ENCODE measurements at regions not wholly inside any gene's neighbourhood (a gene's known extent, or its start where the extent isn't known, plus 50 kb on each side); places are given as distances from the start of the nearest gene placed in this dataset.

DNA sequence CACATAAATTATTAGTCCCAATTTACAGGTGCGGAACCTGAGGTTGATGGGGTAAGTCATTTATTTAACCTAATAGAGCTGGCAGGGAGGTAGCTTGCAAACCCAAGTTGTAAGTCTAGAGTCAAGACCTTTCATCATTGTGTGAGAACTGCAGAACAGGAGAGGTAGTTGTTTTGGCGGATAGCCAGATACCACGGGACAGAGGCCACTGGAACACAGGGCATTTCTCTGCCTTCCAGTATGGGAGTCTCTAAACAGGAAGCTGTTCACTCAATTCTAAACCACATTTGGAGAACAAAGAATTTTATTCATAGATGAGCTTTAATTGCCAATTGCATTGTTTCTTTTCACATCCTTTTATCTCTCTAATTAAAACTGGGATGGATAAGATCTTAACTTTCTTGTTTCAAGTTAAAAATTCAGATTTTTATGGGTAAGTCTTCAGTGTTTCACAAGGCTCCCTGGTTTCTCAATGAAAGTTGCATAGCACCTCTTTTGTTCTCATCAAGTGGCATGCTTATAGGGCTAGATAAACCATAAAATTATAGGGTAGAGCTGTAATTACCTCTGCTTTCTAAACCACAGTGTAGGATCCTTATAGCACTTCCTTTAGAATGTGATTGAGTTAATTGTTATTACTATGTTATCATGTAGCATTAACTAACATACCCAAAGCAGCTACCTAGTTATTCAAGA is 489.0 kb downstream of the GATA3 start:
- H3K36me3 ChIP-seq (ENCODE audit: insufficient read depth, low read length), result no peaks in the 10 kb centered on the region
- no peak overlapping the region for H3K4me3 ChIP-seq (ENCODE audit: low read length)
- H3K27me3 ChIP-seq (ENCODE audit: insufficient read depth, low read length), result no peaks in the 10 kb centered on the region
- H3K4me1 ChIP-seq (ENCODE audit: insufficient read depth, low read length), result no peaks in the 10 kb centered on the region
- no peaks in the 10 kb centered on the region for H3K9me3 ChIP-seq (ENCODE audit: low read length)
- no peak overlapping the region for H2AFZ ChIP-seq (ENCODE audit: low read depth, low read length)

DNA sequence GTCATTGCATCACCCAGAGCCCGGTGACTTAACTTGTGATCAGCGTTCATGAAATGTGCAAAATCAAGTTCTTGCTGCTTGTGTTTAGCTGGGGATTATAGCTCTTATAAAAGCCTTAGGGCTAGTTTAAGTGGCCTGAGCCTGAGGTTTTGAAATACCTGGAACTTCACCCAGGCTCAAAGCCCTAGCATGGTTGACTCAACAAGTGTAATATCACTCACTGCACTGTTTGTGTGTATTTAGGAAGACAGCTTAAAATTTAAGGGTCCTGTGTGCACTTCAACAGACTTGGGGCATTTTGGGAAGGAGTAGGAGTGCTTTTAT is 489.5 kb downstream of the GATA3 start:
- no peaks in the 10 kb centered on the region for H3K27me3 ChIP-seq (ENCODE audit: insufficient read depth, low read length)
- H3K9me3 ChIP-seq (ENCODE audit: low read length), result no peaks in the 10 kb centered on the region
- no peaks in the 10 kb centered on the region for H3K36me3 ChIP-seq (ENCODE audit: insufficient read depth, low read length)

DNA sequence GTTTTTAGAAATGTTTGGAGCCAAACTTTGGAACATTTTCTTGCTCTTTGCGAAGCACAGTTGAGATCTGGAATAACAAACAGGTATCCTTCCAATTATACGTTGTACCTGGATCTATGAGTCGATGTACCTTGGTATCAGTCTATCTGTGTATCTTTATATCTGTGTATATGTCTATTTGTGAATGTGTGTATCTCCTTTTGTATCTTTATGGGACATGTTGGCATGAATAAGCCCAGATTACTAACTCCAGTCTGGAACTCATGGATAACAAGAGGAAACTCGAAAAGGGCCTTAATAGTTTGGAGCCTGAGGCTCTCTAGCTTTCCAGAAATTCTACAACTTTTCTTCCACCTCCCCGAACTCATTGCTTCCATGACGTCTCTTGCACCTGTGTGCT is 490.0 kb downstream of the GATA3 start:
- H3K36me3 ChIP-seq (ENCODE audit: insufficient read depth, low read length), result no peaks in the 10 kb centered on the region
- no peak overlapping the region for H2AFZ ChIP-seq (ENCODE audit: low read depth, low read length)
- no peaks in the 10 kb centered on the region for H3K9me3 ChIP-seq (ENCODE audit: low read length)
- H3K4me1 ChIP-seq (ENCODE audit: insufficient read depth, low read length), result no peaks in the 10 kb centered on the region
- H3K27me3 ChIP-seq (ENCODE audit: insufficient read depth, low read length), result no peaks in the 10 kb centered on the region
- H3K4me3 ChIP-seq (ENCODE audit: low read length), result no peak overlapping the region

More for the DNA sequence above, 489.5 kb downstream of the GATA3 start:
- Histone ChIP-seq H2AFZ (ENCODE audit: low read depth, low read length) (no peak overlapping the region), H3K4me1 (ENCODE audit: insufficient read depth, low read length) (no peaks in the 10 kb centered on the region), H3K4me3 (ENCODE audit: low read length) (no peak overlapping the region)

DNA sequence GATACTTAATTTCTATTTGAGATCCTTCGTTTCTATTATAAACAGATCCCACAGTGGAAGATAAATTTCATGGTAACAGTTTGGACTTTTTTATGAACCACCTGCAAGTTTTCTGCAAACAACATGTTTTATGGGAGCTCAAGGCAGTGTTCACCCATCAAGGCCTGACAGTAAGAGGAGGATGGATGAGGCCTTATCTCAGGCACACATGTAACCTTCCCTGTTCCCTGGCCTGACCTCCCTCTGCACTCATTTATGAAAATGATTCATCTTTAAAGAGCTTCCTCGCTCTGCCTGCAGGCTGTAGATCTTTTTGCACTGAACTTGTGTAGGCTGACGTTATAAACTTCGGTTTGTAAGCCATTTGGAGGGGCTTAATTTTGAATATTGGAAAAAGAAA is 500.1 kb downstream of the GATA3 start:
- Histone ChIP-seq H3K4me3 (ENCODE audit: low read length) (no peak overlapping the region), H3K27me3 (ENCODE audit: insufficient read depth, low read length) (no peaks in the 10 kb centered on the region)

DNA sequence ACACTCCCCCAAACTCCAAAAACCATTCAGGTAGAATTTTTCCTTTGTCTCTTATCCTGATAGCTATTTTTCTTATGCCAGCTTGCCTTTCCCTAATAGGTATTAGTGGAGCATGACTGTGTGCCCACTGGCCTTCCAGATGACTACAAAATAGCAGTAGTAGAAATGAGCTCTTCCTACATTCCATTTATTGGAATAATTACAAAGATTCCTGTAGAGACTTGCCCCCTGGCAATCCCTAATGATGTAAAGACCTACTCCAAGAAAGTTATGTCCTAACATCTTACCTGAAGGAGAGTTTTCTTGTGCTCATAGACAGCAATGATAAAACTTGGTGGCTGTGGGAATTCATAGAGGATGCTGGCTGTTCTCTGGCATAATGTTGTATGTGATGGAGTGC is 501.8 kb downstream of the GATA3 start:
- no peaks in the 10 kb centered on the region for H3K27me3 ChIP-seq (ENCODE audit: insufficient read depth, low read length)
- H3K36me3 ChIP-seq (ENCODE audit: insufficient read depth, low read length), result no peaks in the 10 kb centered on the region
- H3K4me1 ChIP-seq (ENCODE audit: insufficient read depth, low read length), result no peaks in the 10 kb centered on the region
- H3K4me3 ChIP-seq (ENCODE audit: low read length), result no peak overlapping the region
- no peaks in the 10 kb centered on the region for H3K9me3 ChIP-seq (ENCODE audit: low read length)
- no peak overlapping the region for H2AFZ ChIP-seq (ENCODE audit: low read depth, low read length)

More for the DNA sequence above, 500.1 kb downstream of the GATA3 start:
- Histone ChIP-seq H3K4me1 (ENCODE audit: insufficient read depth, low read length) (no peaks in the 10 kb centered on the region), H2AFZ (ENCODE audit: low read depth, low read length) (no peak overlapping the region), H3K9me3 (ENCODE audit: low read length) (no peaks in the 10 kb centered on the region), H3K36me3 (ENCODE audit: insufficient read depth, low read length) (no peaks in the 10 kb centered on the region)

DNA sequence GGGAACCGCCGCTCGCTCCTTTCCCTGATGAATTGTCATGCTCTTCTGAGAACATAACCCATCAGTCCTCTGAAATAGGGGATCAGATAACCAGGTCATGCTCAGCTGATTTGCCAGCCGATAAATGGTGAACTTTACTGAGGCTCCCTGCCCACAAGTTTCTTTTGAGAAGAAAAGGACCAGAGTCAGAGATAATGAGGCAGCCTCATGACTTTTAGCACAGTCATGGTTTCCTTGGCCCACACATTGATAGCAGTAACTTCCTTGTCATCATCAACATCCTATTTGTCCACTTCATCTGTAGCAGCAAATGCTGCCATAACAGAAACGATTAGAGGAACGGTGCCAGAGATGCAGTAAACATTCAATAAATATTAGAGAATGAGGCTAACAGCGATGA is 509.0 kb downstream of the GATA3 start:
- Histone ChIP-seq H3K9me3 (ENCODE audit: low read length) (no peaks in the 10 kb centered on the region), H3K27me3 (ENCODE audit: insufficient read depth, low read length) (no peaks in the 10 kb centered on the region), H3K4me1 (ENCODE audit: insufficient read depth, low read length) (no peaks in the 10 kb centered on the region), H3K36me3 (ENCODE audit: insufficient read depth, low read length) (no peaks in the 10 kb centered on the region), H2AFZ (ENCODE audit: low read depth, low read length) (no peak overlapping the region), H3K4me3 (ENCODE audit: low read length) (no peak overlapping the region)

DNA sequence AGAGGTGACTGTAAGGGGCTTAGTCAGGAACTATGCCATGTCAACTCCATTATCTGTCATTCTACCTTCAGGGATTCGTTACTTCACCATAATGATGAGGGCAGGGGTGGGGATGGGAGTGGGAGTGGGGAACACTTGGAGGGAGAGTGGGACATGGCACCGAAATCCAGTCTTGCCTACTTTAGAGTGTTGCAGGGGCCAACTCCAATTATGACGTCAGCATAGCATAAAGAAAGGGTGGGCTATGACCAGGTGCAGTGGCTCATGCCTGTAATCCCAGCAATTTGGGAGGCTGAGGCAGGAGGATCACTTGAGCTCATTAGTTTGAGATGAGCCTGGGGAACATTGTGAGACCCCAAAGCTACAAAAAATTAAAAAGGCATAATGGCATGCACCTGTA is 512.2 kb downstream of the GATA3 start:
- H3K4me1 ChIP-seq (ENCODE audit: insufficient read depth, low read length), result no peaks in the 10 kb centered on the region
- no peaks in the 10 kb centered on the region for H3K36me3 ChIP-seq (ENCODE audit: insufficient read depth, low read length)
- H3K4me3 ChIP-seq (ENCODE audit: low read length), result no peak overlapping the region
- no peak overlapping the region for H2AFZ ChIP-seq (ENCODE audit: low read depth, low read length)
- no peaks in the 10 kb centered on the region for H3K9me3 ChIP-seq (ENCODE audit: low read length)
- no peaks in the 10 kb centered on the region for H3K27me3 ChIP-seq (ENCODE audit: insufficient read depth, low read length)

DNA sequence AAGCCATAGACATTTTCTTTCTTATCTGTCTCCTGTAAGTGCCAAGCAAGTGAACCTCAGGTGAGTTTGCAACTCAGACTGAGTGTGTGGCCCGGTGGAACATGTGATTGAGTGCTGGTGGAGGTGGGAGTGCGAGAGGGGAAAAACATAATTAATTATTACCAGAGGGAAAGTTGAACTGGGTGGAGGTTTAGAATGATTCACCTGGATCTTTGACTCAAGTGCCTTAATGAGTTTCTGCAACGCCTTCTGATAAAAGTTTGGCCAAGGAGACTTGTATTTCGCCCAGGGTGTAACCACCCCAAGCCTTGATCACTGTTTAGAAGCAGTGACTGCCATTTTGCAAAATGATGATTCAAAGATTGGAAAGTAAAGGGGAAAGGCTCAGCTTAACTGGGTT is 513.9 kb downstream of the GATA3 start:
- no peaks in the 10 kb centered on the region for H3K4me1 ChIP-seq (ENCODE audit: insufficient read depth, low read length)
- H3K36me3 ChIP-seq (ENCODE audit: insufficient read depth, low read length), result no peaks in the 10 kb centered on the region
- H3K27me3 ChIP-seq (ENCODE audit: insufficient read depth, low read length), result no peaks in the 10 kb centered on the region
- H3K4me3 ChIP-seq (ENCODE audit: low read length), result no peak overlapping the region
- no peak overlapping the region for H2AFZ ChIP-seq (ENCODE audit: low read depth, low read length)
- H3K9me3 ChIP-seq (ENCODE audit: low read length), result no peaks in the 10 kb centered on the region

DNA sequence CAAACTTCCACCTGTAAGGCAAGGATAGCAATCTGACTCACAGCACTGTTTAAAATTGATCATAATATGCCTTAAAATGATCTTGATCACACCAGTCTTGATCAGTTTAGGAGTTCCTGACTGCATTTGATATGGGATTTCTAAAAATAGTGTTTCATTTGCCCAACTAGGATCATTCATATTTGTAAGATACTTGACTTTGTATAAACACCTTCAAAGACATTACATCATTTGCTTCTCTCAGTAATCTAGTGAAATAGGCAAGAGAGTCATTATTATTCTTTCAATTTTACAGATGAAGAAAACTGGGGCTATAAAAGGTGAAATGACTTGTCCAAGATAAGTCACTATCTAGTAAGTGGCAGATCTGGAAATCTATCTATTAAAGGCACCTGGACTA is 521.1 kb downstream of the GATA3 start:
- Histone ChIP-seq H3K4me1 (ENCODE audit: insufficient read depth, low read length) (no peaks in the 10 kb centered on the region), H3K4me3 (ENCODE audit: low read length) (no peak overlapping the region), H3K9me3 (ENCODE audit: low read length) (no peaks in the 10 kb centered on the region), H2AFZ (ENCODE audit: low read depth, low read length) (no peak overlapping the region), H3K36me3 (ENCODE audit: insufficient read depth, low read length) (no peaks in the 10 kb centered on the region), H3K27me3 (ENCODE audit: insufficient read depth, low read length) (no peaks in the 10 kb centered on the region)

DNA sequence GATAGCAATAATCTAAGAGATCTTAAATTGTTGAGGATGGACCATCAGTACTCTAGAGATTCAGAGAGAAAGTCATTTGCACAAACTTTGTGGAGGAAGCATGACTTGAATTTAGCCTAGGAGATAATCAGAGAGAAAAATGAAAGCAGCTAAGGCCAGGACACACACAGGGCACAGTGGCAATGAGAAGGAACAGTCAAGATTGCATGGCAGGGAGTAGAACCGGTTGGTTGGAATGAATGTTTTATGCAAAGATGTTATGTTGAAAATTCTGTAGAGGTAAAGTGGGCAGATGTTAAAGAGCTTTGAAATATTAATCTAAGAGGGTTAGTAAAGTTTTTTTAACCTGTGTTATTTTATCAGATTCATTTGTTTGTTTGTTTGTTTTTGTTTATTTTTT is 521.8 kb downstream of the GATA3 start:
- Histone ChIP-seq H2AFZ (ENCODE audit: low read depth, low read length) (no peak overlapping the region), H3K4me3 (ENCODE audit: low read length) (no peak overlapping the region), H3K9me3 (ENCODE audit: low read length) (no peaks in the 10 kb centered on the region), H3K27me3 (ENCODE audit: insufficient read depth, low read length) (no peaks in the 10 kb centered on the region), H3K36me3 (ENCODE audit: insufficient read depth, low read length) (no peaks in the 10 kb centered on the region), H3K4me1 (ENCODE audit: insufficient read depth, low read length) (no peaks in the 10 kb centered on the region)

DNA sequence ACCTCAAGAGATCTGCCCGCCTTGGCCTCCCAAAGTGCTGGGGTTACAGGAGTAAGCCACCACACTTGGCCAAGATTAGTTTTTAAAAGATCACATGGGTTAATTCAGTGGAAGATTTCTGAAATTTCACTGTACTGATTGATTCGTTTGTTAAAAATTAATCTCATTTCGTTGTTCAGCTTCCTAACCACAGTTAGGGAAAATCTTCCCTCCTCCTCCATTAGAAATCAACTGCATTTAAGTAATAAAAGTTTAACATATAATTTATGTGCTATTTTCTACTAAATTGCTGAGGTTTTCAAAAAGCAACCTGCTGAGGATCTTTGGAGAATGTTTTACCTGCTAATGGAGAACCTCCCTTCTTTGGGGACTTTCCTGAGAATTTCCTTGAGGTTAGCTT is 522.4 kb downstream of the GATA3 start:
- Histone ChIP-seq H2AFZ (ENCODE audit: low read depth, low read length) (no peak overlapping the region), H3K4me3 (ENCODE audit: low read length) (no peak overlapping the region), H3K9me3 (ENCODE audit: low read length) (no peaks in the 10 kb centered on the region), H3K36me3 (ENCODE audit: insufficient read depth, low read length) (no peaks in the 10 kb centered on the region), H3K4me1 (ENCODE audit: insufficient read depth, low read length) (no peaks in the 10 kb centered on the region), H3K27me3 (ENCODE audit: insufficient read depth, low read length) (no peaks in the 10 kb centered on the region)

DNA sequence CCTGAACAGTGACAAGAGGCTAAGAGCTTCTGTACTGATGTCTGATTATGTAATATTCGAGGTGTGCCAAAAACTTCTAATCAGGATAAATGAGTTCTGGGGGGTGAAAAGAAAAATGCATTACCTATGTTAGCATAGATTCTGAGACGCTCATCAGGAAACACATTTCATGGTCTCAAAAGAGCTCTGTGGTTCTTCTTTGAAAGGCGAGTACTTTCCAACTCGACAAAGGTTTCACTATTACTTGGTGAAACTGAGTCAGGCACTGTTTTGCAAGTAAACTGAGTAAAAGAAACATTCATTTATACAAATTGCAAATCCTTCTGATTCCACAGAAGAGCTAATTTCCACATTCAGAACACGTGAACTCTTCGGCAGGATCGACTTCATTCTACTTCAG is 523.2 kb downstream of the GATA3 start:
- Histone ChIP-seq H3K36me3 (ENCODE audit: insufficient read depth, low read length) (no peaks in the 10 kb centered on the region), H3K27me3 (ENCODE audit: insufficient read depth, low read length) (no peaks in the 10 kb centered on the region)

DNA sequence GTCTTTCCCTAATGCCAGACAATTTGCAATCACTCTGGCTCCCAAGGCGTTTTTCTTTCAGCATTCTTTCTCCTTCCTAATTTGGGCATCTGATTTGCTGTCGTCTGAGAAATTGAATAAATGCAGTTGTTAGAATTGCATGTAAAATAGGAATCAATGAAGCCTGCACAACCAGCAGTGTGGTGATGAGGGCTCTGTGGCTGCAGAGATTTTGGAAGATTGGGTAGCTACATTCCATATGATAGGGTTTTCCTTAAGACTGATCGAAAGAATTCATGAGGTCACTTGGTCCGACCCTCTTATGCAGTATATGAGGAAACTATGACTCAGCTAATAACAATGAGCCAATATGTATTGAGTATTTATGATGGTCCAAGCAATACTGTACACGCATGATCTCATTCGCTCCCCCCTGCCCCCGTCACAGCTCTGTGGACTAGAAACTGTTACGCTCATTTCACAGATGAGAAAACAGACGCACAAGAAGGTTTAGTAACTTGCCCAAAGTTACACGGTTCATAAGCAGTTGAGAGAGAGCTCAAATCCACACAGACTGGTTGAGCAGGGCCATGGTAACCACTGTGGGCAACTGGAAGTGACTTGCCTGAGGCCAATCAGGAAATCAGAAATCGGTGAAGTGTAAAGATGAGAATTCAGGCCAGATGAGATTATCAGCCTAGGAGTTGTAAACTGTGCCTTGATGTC is 527.2 kb downstream of the GATA3 start:
- Histone ChIP-seq H3K9me3 (ENCODE audit: low read length) (no peaks in the 10 kb centered on the region), H3K27me3 (ENCODE audit: insufficient read depth, low read length) (no peaks in the 10 kb centered on the region), H2AFZ (ENCODE audit: low read depth, low read length) (no peak overlapping the region), H3K4me1 (ENCODE audit: insufficient read depth, low read length) (no peaks in the 10 kb centered on the region), H3K4me3 (ENCODE audit: low read length) (no peak overlapping the region), H3K36me3 (ENCODE audit: insufficient read depth, low read length) (no peaks in the 10 kb centered on the region)

More for the DNA sequence above, 523.2 kb downstream of the GATA3 start:
- Histone ChIP-seq H3K9me3 (ENCODE audit: low read length) (no peaks in the 10 kb centered on the region), H2AFZ (ENCODE audit: low read depth, low read length) (no peak overlapping the region), H3K4me3 (ENCODE audit: low read length) (no peak overlapping the region), H3K4me1 (ENCODE audit: insufficient read depth, low read length) (no peaks in the 10 kb centered on the region)

DNA sequence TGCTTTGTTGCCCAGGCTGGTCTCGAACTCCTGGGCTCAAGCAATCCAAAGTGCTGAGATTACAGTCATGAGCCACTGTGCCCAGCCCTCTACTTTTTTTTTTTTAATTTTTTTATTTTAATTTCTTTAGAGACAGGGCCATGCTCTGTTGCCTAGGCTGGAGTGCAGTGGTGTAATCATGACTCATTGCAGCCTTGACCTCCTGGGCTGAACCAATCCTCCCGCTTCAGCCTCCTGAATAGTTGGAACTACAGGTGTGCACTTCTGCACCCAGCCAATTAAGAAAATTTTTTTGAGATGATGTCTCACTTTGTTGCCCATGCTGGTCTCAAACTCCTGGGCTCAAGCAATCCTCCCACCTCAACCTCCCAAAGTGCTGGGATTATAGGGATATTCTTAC is 528.6 kb downstream of the GATA3 start:
- Histone ChIP-seq H2AFZ (ENCODE audit: low read depth, low read length) (no peak overlapping the region), H3K4me3 (ENCODE audit: low read length) (no peak overlapping the region), H3K9me3 (ENCODE audit: low read length) (no peaks in the 10 kb centered on the region), H3K27me3 (ENCODE audit: insufficient read depth, low read length) (no peaks in the 10 kb centered on the region), H3K36me3 (ENCODE audit: insufficient read depth, low read length) (no peaks in the 10 kb centered on the region), H3K4me1 (ENCODE audit: insufficient read depth, low read length) (peaks cover under 1% of the 10 kb centered on the region)

All from neuron (in vitro differentiated cells).